HEK293T (cell line): ENCODE measurements at regions not wholly inside any gene's neighbourhood (a gene's known extent, or its start where the extent isn't known, plus 50 kb on each side); places are given as distances from the start of the nearest gene placed in this dataset.

Source experiments
- BHLHE40 ChIP-seq: fragments of 450-650 bp; IDR thresholded peaks from 2 replicates; pipeline ENCODE4 v1.6.1; 2016; ENCODE audit warnings: mild to moderate bottlenecking, moderate library complexity, borderline replicate concordance
- ELF4 ChIP-seq: fragments of 450-650 bp; IDR thresholded peaks from 2 replicates; pipeline ENCODE4 v1.6.1; 2017; ENCODE audit warnings: antibody characterized with exemption
- FOXA1 ChIP-seq: fragments of 450-650 bp; IDR thresholded peaks from 2 replicates; pipeline ENCODE4 v1.6.1; 2016; ENCODE audit warnings: mild to moderate bottlenecking
- FOXM1 ChIP-seq: fragments of 450-650 bp; IDR thresholded peaks from 2 replicates; pipeline ENCODE4 v1.6.1; 2017; ENCODE audit warnings: mild to moderate bottlenecking, borderline replicate concordance
- HDGF ChIP-seq: fragments of 450-650 bp; IDR thresholded peaks from 2 replicates; pipeline ENCODE4 v1.6.1; 2017; ENCODE audit warnings: antibody characterized with exemption, borderline replicate concordance
- L3MBTL2 ChIP-seq: fragments of 450-650 bp; conservative IDR thresholded peaks from 2 replicates; pipeline ENCODE4 v1.6.1; 2016; ENCODE audit warnings: mild to moderate bottlenecking
- NFRKB ChIP-seq: fragments of 450-650 bp; IDR thresholded peaks from 2 replicates; pipeline ENCODE4 v1.6.1; 2016; ENCODE audit warnings: mild to moderate bottlenecking, moderate library complexity
- SP1 ChIP-seq: fragments of 450-650 bp; IDR thresholded peaks from 2 replicates; pipeline ENCODE4 v1.6.1; 2017
- SUZ12 ChIP-seq: fragments of 450-650 bp; IDR thresholded peaks from 2 replicates; pipeline ENCODE4 v1.6.1; 2016; ENCODE audit warnings: mild to moderate bottlenecking
- TARDBP ChIP-seq: fragments of 450-650 bp; IDR thresholded peaks from 2 replicates; pipeline ENCODE4 v1.6.1; 2016
- ZNF384 ChIP-seq: fragments of 450-650 bp; IDR thresholded peaks from 2 replicates; pipeline ENCODE4 v1.6.1; 2016

DNA sequence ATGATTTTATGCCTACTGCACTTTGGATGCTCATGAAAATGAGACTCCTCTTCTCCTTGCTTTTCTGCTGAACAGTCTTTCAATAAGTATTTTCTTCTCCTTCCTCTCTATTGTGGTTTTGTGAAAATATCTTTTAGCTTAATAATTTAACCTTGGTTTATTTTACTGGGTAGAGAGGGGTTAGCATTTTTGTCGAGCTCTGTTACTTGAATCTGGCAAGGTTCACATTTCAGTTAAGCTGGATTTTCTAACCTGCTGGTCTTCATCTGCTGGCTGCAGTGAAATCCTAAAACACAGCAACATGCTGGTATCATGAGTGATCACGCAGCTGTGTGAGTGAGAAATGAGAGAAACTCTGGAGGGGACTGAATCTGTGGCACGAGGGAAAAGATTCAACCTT lies 222.7 kb upstream of the NOX3 start:
- TF ChIP-seq BHLHE40 (no peak), FOXM1 (no peak), SP1 (no peak), NFRKB (no peak), L3MBTL2 (no peak), TARDBP (no peak), SUZ12 (no peak), HDGF (no peak), ELF4 (no peak), ZNF384 (no peak), FOXA1 (no peak)
